Endothelial cell of umbilical vein (primary cell): ENCODE measurements at regions not wholly inside any gene's neighbourhood (a gene's known extent, or its start where the extent isn't known, plus 50 kb on each side); places are given as distances from the start of the nearest gene placed in this dataset.
A peak's percentile ranks its signal among the peaks of the same experiment; 100 is the strongest.

Experiments used
- BruUV-seq: library from RNA; stranded (reverse); fragments of 400-500 nt; replicated peaks from 2 replicates; lab custom pipeline; 2021; lab: Mats Ljungman, UMichigan
- CTCF ChIA-PET: fragments of 300-600, 350-600 bp; sonication (Branson Sonifier 250); formaldehyde crosslinking; loops from one replicate; lab custom pipeline; 2021; ENCODE audit warnings: antibody characterized with exemption, inconsistent platforms; lab: Charles Lee
- POLR2A ChIA-PET: fragments of 300-600, 350-600 bp; sonication (Branson Sonifier 250); formaldehyde crosslinking; loops from one replicate; lab custom pipeline; 2021; ENCODE audit warnings: antibody characterized with exemption, inconsistent platforms; lab: Charles Lee
- DNase-seq: peaks from one replicate; pipeline ENCODE4 v3.0.0-alpha.2; 2011; ENCODE audit warnings: low read depth, low spot score
- FAIRE-seq: peaks from 2 replicates; lab custom pipeline; 2011; peaks lifted over from hg19 to GRCh38; lab: Jason Lieb, UNC
- H2AFZ ChIP-seq: 2 replicates; pipeline ENCODE4 v1.6.0; 2012; ENCODE audit warnings: low read depth, low read length, control low read depth, inconsistent platforms
- H3K27ac ChIP-seq: 2 replicates; pipeline ENCODE4 v1.5.1; 2011; ENCODE audit warnings: low read depth, mild to moderate bottlenecking, control low read depth, low read length, moderate library complexity; ENCODE audit not compliant: insufficient read depth
- H3K27me3 ChIP-seq, 2 experiments: 2 replicates each; pipeline versions ENCODE4 v1.6.0 to v1.6.1; 2011; ENCODE audit warnings: low read length in 2 of 2, mixed read lengths in 1 of 2; ENCODE audit not compliant: control insufficient read depth in 2 of 2, insufficient read depth in 2 of 2
- H3K36me3 ChIP-seq, 2 experiments: 2 replicates in 1 of 2; 3 replicates in 1 of 2; pipeline ENCODE4 v1.5.1; 2011; ENCODE audit warnings: low read length in 2 of 2, mild to moderate bottlenecking in 1 of 2, moderate library complexity in 1 of 2; ENCODE audit not compliant: control insufficient read depth in 2 of 2, insufficient read depth in 2 of 2; ENCODE audit errors: extremely low read depth in 1 of 2
- H3K4me1 ChIP-seq: 3 replicates; pipeline ENCODE4 v1.5.1; 2011; ENCODE audit warnings: mild to moderate bottlenecking, low read length; ENCODE audit not compliant: control insufficient read depth, insufficient read depth; ENCODE audit errors: extremely low read depth
- H3K4me2 ChIP-seq: 2 replicates; pipeline ENCODE4 v1.6.1; 2011; ENCODE audit warnings: low read length, control low read depth, mixed read lengths; ENCODE audit not compliant: insufficient read depth
- H3K4me3 ChIP-seq, 3 experiments: fragments of 200-600 bp in 1 of 3; sonication (generic), shearing (Covaris generic) in 1 of 3; replicated peaks in 1 of 3; 2 replicates each; pipeline ENCODE4 v1.5.1; 2011 to 2016; ENCODE audit warnings: control low read depth in 3 of 3, low read length in 3 of 3, mild to moderate bottlenecking in 2 of 3, inconsistent platforms in 1 of 3, low read depth in 1 of 3, moderate library complexity in 1 of 3; ENCODE audit not compliant: insufficient read depth in 1 of 3
- H3K79me2 ChIP-seq: 2 replicates; pipeline ENCODE4 v1.6.0; 2012; ENCODE audit warnings: low read length, inconsistent platforms; ENCODE audit not compliant: control insufficient read depth, insufficient read depth
- H3K9ac ChIP-seq: replicated peaks from 2 replicates; pipeline ENCODE3; 2011; ENCODE audit warnings: low read length, control low read depth; ENCODE audit not compliant: insufficient read depth; ENCODE audit errors: extremely low read depth
- H3K9me1 ChIP-seq: replicated peaks from 3 replicates; pipeline ENCODE4 v1.6.0; 2011; ENCODE audit warnings: mild to moderate bottlenecking, low read length; ENCODE audit not compliant: control insufficient read depth, insufficient read depth; ENCODE audit errors: extremely low read depth
- H3K9me3 ChIP-seq: replicated peaks from 2 replicates; pipeline ENCODE4 v1.5.1; 2012; ENCODE audit warnings: low read length, inconsistent platforms; ENCODE audit not compliant: control insufficient read depth, insufficient read depth
- H4K20me1 ChIP-seq: replicated peaks from 2 replicates; pipeline ENCODE3; 2011; ENCODE audit warnings: mild to moderate bottlenecking, low read length; ENCODE audit not compliant: control insufficient read depth, insufficient read depth; ENCODE audit errors: extremely low read depth
- CTCF ChIP-seq, 2 donors: IDR thresholded peaks; 1 replicate in 1 of 2; 2 replicates in 1 of 2; pipeline ENCODE4 v1.5.1; 2011; ENCODE audit warnings: low read length in 2 of 2, mild to moderate bottlenecking in 2 of 2, moderate library complexity in 2 of 2, control low read depth in 1 of 2, inconsistent platforms in 1 of 2, low read depth in 1 of 2; ENCODE audit not compliant: insufficient read depth in 1 of 2; ENCODE audit errors: extremely low read depth in 1 of 2
- EZH2 ChIP-seq: IDR thresholded peaks from 2 replicates; pipeline ENCODE4 v1.6.1; 2012; ENCODE audit warnings: borderline replicate concordance, low read depth, mild to moderate bottlenecking, moderate library complexity, low read length, inconsistent platforms; ENCODE audit not compliant: severe bottlenecking
- FOS ChIP-seq: IDR thresholded peaks from 2 replicates; pipeline ENCODE4 v1.6.1; 2011; ENCODE audit warnings: mild to moderate bottlenecking, low read length, moderate library complexity, borderline replicate concordance; ENCODE audit not compliant: insufficient read depth
- GATA2 ChIP-seq: IDR thresholded peaks from 2 replicates; pipeline ENCODE4 v1.7.0; 2011; ENCODE audit warnings: low read depth, mild to moderate bottlenecking, moderate library complexity, mixed read lengths, low read length; ENCODE audit not compliant: insufficient read length, insufficient read depth
- JUN ChIP-seq: IDR thresholded peaks from 2 replicates; pipeline ENCODE4 v1.6.1; 2011; ENCODE audit warnings: borderline replicate concordance, low read depth; ENCODE audit not compliant: insufficient read length, insufficient read depth
- MAX ChIP-seq: IDR thresholded peaks from 2 replicates; pipeline ENCODE4 v1.6.1; 2011; ENCODE audit not compliant: insufficient read depth, insufficient read length
- MYC ChIP-seq: IDR thresholded peaks from one replicate; pipeline ENCODE4 v1.6.1; 2011; ENCODE audit warnings: mild to moderate bottlenecking, low read depth, low read length
- POLR2A ChIP-seq: IDR thresholded peaks from 2 replicates; pipeline ENCODE4 v1.6.1; 2012; ENCODE audit warnings: low read depth, mild to moderate bottlenecking, control low read depth, low read length
- POLR2AphosphoS5 ChIP-seq: IDR thresholded peaks from 2 replicates; pipeline ENCODE4 v1.6.1; 2012; ENCODE audit warnings: low read depth, mild to moderate bottlenecking, control low read depth, low read length, moderate library complexity; ENCODE audit not compliant: insufficient read depth
- dilution Hi-C: fragments of 300-500 bp; cut with MboI; formaldehyde crosslinking; loops from one replicate; pipeline ENCODE4 v1.15.0; 2019; ENCODE audit warnings: low sequenced_read_pairs; ENCODE audit not compliant: extremely low pct_ligation_motif_present
- intact Hi-C: fragments of 100-400 bp; cut with micrococcal nuclease; formaldehyde crosslinking; loops from one replicate; pipeline ENCODE4 v1.10.0; 2022

GRCh38 chr7:16293669-16294425, 127.5 kb downstream of the CRPPA start:
- FAIRE-seq (peak; percentile 21), DNase-seq (no peak)
- Histone ChIP-seq H3K4me1 (no peaks in the 10 kb centered on the region), H3K4me3 (no peak overlapping the region), H3K36me3 (no peaks in the 10 kb centered on the region), H3K27ac (no peak overlapping the region), H3K79me2 (no peaks in the 10 kb centered on the region), H3K27me3 (no peaks in the 10 kb centered on the region), H3K9me1 (no peaks in the 10 kb centered on the region), H3K4me2 (no peak overlapping the region), H3K9me3 (no peaks in the 10 kb centered on the region), H3K9ac (no peak overlapping the region), H2AFZ (no peak overlapping the region), H4K20me1 (no peaks in the 10 kb centered on the region)
- intact Hi-C loops, result no loop called here
- POLR2A ChIA-PET, result no interaction called here
- CTCF ChIA-PET, result no interaction called here
- dilution Hi-C loops, result no loop called here
- BruUV-seq, result no TSS peak
- TF ChIP-seq POLR2AphosphoS5 (no peak), EZH2 (no peak), POLR2A (no peak), MYC (no peak)

GRCh38 chr7:16284581-16284980, 136.8 kb downstream of the CRPPA start:
- dilution Hi-C loops (no loop called here), intact Hi-C loops (no loop called here)
- TF ChIP-seq MAX, result no peak
- no peak for TF ChIP-seq FOS
- no peak for TF ChIP-seq CTCF (IDR thresholded peaks at IDR 0.05; ENCODE audit: extremely low read depth in 1 of 2, insufficient read depth in 1 of 2, low read depth in 1 of 2, low read length in 2 of 2)
- TF ChIP-seq JUN, result no peak
- TF ChIP-seq EZH2, result no peak
- TF ChIP-seq POLR2A, result no peak
- no peak for TF ChIP-seq GATA2
- no peak for TF ChIP-seq MYC
- TF ChIP-seq POLR2AphosphoS5, result no peak
- BruUV-seq, result no TSS peak
- Histone ChIP-seq H2AFZ (no peak overlapping the region), H3K36me3 (no peaks in the 10 kb centered on the region), H3K9ac (no peak overlapping the region), H3K4me1 (no peaks in the 10 kb centered on the region), H3K9me3 (no peaks in the 10 kb centered on the region), H3K4me2 (no peak overlapping the region), H3K9me1 (no peaks in the 10 kb centered on the region), H3K4me3 (no peak overlapping the region), H3K27me3 (no peaks in the 10 kb centered on the region), H3K79me2 (no peaks in the 10 kb centered on the region), H4K20me1 (no peaks in the 10 kb centered on the region), H3K27ac (no peak overlapping the region)
- POLR2A ChIA-PET, result no interaction called here
- no peak for DNase-seq
- FAIRE-seq, result no peak
- CTCF ChIA-PET, result no interaction called here
